PFSK-1 (cell line): ENCODE measurements at regions not wholly inside any gene's neighbourhood (a gene's known extent, or its start where the extent isn't known, plus 50 kb on each side); places are given as distances from the start of the nearest gene placed in this dataset.

Source experiments
- POLR2AphosphoS5 ChIP-seq: IDR thresholded peaks from 2 replicates; pipeline ENCODE4 v1.6.1; 2012; ENCODE audit warnings: low read depth, mild to moderate bottlenecking, control low read depth, low read length, moderate library complexity
- SIN3A ChIP-seq: IDR thresholded peaks from 2 replicates; pipeline ENCODE4 v1.6.1; 2012; ENCODE audit warnings: mild to moderate bottlenecking, low read length, moderate library complexity, borderline replicate concordance; ENCODE audit not compliant: insufficient read depth
- TF ChIP-seq, protein P1 (sequence below), 2 experiments: IDR thresholded peaks; 2 replicates each; pipeline versions ENCODE4 v1.6.1 to v1.8.0; 2011 to 2012; ENCODE audit warnings: low read depth in 2 of 2, low read length in 2 of 2, control low read depth in 1 of 2, inconsistent platforms in 1 of 2, mild to moderate bottlenecking in 1 of 2, moderate library complexity in 1 of 2; ENCODE audit not compliant: insufficient read depth in 1 of 2

DNA sequence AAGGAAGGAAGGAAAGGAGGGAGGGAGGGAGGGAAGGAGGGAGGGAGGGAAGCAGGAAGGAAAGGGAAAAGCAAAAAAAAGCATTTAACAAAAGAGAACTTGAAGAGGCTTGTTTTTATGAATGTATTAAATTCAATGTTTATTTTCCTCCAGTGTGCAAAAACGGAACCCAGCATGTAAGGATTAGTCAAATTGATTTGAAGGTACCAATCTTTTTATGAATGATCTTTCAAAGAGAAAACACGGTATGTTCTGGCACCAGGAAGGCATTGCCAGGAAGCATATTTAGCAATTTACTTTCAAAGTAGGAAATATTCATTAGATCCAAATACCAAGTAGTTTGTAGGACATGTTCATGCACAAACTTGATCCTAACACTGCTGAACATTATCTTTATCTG is 453.6 kb downstream of the PDGFC start:
- TF ChIP-seq, protein P1, sequence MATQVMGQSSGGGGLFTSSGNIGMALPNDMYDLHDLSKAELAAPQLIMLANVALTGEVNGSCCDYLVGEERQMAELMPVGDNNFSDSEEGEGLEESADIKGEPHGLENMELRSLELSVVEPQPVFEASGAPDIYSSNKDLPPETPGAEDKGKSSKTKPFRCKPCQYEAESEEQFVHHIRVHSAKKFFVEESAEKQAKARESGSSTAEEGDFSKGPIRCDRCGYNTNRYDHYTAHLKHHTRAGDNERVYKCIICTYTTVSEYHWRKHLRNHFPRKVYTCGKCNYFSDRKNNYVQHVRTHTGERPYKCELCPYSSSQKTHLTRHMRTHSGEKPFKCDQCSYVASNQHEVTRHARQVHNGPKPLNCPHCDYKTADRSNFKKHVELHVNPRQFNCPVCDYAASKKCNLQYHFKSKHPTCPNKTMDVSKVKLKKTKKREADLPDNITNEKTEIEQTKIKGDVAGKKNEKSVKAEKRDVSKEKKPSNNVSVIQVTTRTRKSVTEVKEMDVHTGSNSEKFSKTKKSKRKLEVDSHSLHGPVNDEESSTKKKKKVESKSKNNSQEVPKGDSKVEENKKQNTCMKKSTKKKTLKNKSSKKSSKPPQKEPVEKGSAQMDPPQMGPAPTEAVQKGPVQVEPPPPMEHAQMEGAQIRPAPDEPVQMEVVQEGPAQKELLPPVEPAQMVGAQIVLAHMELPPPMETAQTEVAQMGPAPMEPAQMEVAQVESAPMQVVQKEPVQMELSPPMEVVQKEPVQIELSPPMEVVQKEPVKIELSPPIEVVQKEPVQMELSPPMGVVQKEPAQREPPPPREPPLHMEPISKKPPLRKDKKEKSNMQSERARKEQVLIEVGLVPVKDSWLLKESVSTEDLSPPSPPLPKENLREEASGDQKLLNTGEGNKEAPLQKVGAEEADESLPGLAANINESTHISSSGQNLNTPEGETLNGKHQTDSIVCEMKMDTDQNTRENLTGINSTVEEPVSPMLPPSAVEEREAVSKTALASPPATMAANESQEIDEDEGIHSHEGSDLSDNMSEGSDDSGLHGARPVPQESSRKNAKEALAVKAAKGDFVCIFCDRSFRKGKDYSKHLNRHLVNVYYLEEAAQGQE (IDR thresholded peaks at IDR 0.05; ENCODE audit: insufficient read depth in 1 of 2, low read depth in 2 of 2, low read length in 2 of 2), result no peak
- TF ChIP-seq POLR2AphosphoS5 (no peak), SIN3A (no peak)
